HCT116 (cell line): ENCODE measurements at regions not wholly inside any gene's neighbourhood (a gene's known extent, or its start where the extent isn't known, plus 50 kb on each side); places are given as distances from the start of the nearest gene placed in this dataset.

Experiments
- ATAC-seq: fragments of 200-7000 bp; cut with Tn5 transposase; 2 replicates; pipeline ENCODE4 v1.9.1; 2020; ENCODE audit warnings: mild to moderate bottlenecking, moderate library complexity
- BruUV-seq: library from RNA; stranded (reverse); fragments of 400-500 nt; replicated peaks from 2 replicates; lab custom pipeline; 2021; lab: Mats Ljungman, UMichigan
- CTCF ChIA-PET: fragments of 300-600 bp; sonication (Branson Sonifier 250); formaldehyde crosslinking; loops from one replicate; lab custom pipeline; 2021; ENCODE audit warnings: antibody characterized with exemption; lab: Charles Lee
- POLR2A ChIA-PET: fragments of 300-600, 350-600 bp; sonication (Branson Sonifier 250); formaldehyde crosslinking; loops from one replicate; lab custom pipeline; 2021; ENCODE audit warnings: antibody characterized with exemption; lab: Charles Lee
- RAD21 ChIA-PET, 2 experiments: fragments of 300-600 bp; sonication (Branson Sonifier 250); formaldehyde crosslinking; loops; one replicate each; lab custom pipeline; 2023; ENCODE audit warnings: low total read pairs in 2 of 2; ENCODE audit not compliant: uncharacterized antibody in 2 of 2, unreplicated experiment in 2 of 2, low non-redundant PET in 1 of 2; lab: Charles Lee
- DNase-seq: peaks from one replicate; pipeline ENCODE4 v3.0.0-alpha.2; 2010; ENCODE audit warnings: low read depth, low spot score
- H2AFZ ChIP-seq: fragments of 200-600 bp; shearing (Covaris generic), sonication (generic); 2 replicates; pipeline ENCODE4 v1.6.1; 2017; ENCODE audit warnings: low read depth, mixed run types, mixed read lengths, antibody characterized with exemption, low read length; ENCODE audit not compliant: poor library complexity, severe bottlenecking
- H3K27ac ChIP-seq: 2 replicates; pipeline ENCODE4 v1.5.1; 2012; ENCODE audit warnings: low read depth, low read length
- H3K27me3 ChIP-seq: fragments of 200-600 bp; sonication (generic); 2 replicates; pipeline ENCODE4 v1.6.1; 2016; ENCODE audit warnings: mixed run types, low read length, mixed read lengths; ENCODE audit not compliant: insufficient read depth
- H3K36me3 ChIP-seq, 2 experiments: fragments of 200-500 bp in 1 of 2; fragments of 200-600 bp in 1 of 2; sonication (Bioruptor generic) in 1 of 2; sonication (generic) in 1 of 2; 2 replicates each; pipeline versions ENCODE4 v1.5.1 to v1.6.1; 2014 to 2016; ENCODE audit warnings: low read length in 2 of 2, inconsistent platforms in 1 of 2, mixed read lengths in 1 of 2, mixed run types in 1 of 2; ENCODE audit not compliant: insufficient read depth in 2 of 2, control insufficient read depth in 1 of 2
- H3K4me1 ChIP-seq, 2 experiments: fragments of 200-600 bp in 1 of 2; sonication (generic) in 1 of 2; 2 replicates each; pipeline versions ENCODE4 v1.5.1 to v1.6.1; 2012 to 2017; ENCODE audit warnings: low read length in 2 of 2, inconsistent platforms in 1 of 2, mild to moderate bottlenecking in 1 of 2, mixed read lengths in 1 of 2, mixed run types in 1 of 2, moderate library complexity in 1 of 2; ENCODE audit not compliant: insufficient read depth in 2 of 2, control insufficient read depth in 1 of 2
- H3K4me2 ChIP-seq: fragments of 200-600 bp; sonication (generic); 2 replicates; pipeline ENCODE4 v1.6.1; 2017; ENCODE audit warnings: mixed run types, low read length, mixed read lengths
- H3K4me3 ChIP-seq, 2 experiments: fragments of 200-600 bp in 1 of 2; sonication (generic) in 1 of 2; replicated peaks in 1 of 2; 2 replicates each; pipeline ENCODE4 v1.5.1; 2011 to 2016; ENCODE audit warnings: low read length in 2 of 2, control low read depth in 1 of 2, low read depth in 1 of 2, mild to moderate bottlenecking in 1 of 2, mixed read lengths in 1 of 2, mixed run types in 1 of 2
- H3K79me2 ChIP-seq: fragments of 200-600 bp; sonication (generic); 2 replicates; pipeline ENCODE4 v1.6.1; 2017; ENCODE audit warnings: mild to moderate bottlenecking, mixed run types, low read length, moderate library complexity, mixed read lengths; ENCODE audit not compliant: insufficient read depth
- H3K9ac ChIP-seq: fragments of 200-600 bp; sonication (generic); 2 replicates; pipeline ENCODE4 v1.6.1; 2016; ENCODE audit warnings: low read length, mixed read lengths
- H3K9me2 ChIP-seq: fragments of 200-600 bp; sonication (generic), shearing (Covaris generic); 2 replicates; pipeline ENCODE4 v1.6.1; 2017; ENCODE audit warnings: mixed run types, mild to moderate bottlenecking, moderate library complexity; ENCODE audit not compliant: insufficient read depth
- H3K9me3 ChIP-seq, 2 experiments: fragments of 200-500 bp in 1 of 2; fragments of 200-600 bp in 1 of 2; sonication (Bioruptor generic) in 1 of 2; sonication (generic) in 1 of 2; 2 replicates each; pipeline ENCODE4 v1.6.1; 2014 to 2017; ENCODE audit warnings: low read length in 2 of 2, mixed read lengths in 2 of 2, inconsistent platforms in 1 of 2, low read depth in 1 of 2, mild to moderate bottlenecking in 1 of 2, mixed run types in 1 of 2, moderate library complexity in 1 of 2; ENCODE audit not compliant: control insufficient read depth in 1 of 2, insufficient read depth in 1 of 2
- H4K20me1 ChIP-seq: fragments of 200-600 bp; sonication (generic), shearing (Covaris generic); 2 replicates; pipeline ENCODE4 v1.6.1; 2017; ENCODE audit warnings: mixed run types, mild to moderate bottlenecking, moderate library complexity; ENCODE audit not compliant: insufficient read depth
- POLR2AphosphoS5 ChIP-seq: IDR thresholded peaks from 2 replicates; pipeline ENCODE4 v1.6.1; 2011; ENCODE audit warnings: mild to moderate bottlenecking, low read depth, low read length, moderate library complexity
- TCF7L2 ChIP-seq: IDR thresholded peaks from 2 replicates; pipeline ENCODE4 v1.7.0; 2011; ENCODE audit warnings: borderline replicate concordance, inconsistent platforms; ENCODE audit not compliant: insufficient read depth, insufficient read length; ENCODE audit errors: extremely low read depth
- ZFX ChIP-seq: fragments of 450-650 bp; IDR thresholded peaks from 2 replicates; pipeline ENCODE4 v1.6.1; 2017
- intact Hi-C: fragments of 100-400 bp; cut with micrococcal nuclease; formaldehyde crosslinking; loops from 2 replicates; pipeline ENCODE4 v1.10.0; 2022
- TF ChIP-seq, protein P1 (sequence below): IDR thresholded peaks from 2 replicates; pipeline ENCODE4 v1.6.1; 2011; ENCODE audit warnings: mild to moderate bottlenecking, low read length, moderate library complexity; ENCODE audit not compliant: insufficient replicate concordance; ENCODE audit errors: extremely low read depth
- TF ChIP-seq, protein P2 (sequence below): IDR thresholded peaks from 2 replicates; pipeline ENCODE4 v1.6.1; 2012

DNA sequence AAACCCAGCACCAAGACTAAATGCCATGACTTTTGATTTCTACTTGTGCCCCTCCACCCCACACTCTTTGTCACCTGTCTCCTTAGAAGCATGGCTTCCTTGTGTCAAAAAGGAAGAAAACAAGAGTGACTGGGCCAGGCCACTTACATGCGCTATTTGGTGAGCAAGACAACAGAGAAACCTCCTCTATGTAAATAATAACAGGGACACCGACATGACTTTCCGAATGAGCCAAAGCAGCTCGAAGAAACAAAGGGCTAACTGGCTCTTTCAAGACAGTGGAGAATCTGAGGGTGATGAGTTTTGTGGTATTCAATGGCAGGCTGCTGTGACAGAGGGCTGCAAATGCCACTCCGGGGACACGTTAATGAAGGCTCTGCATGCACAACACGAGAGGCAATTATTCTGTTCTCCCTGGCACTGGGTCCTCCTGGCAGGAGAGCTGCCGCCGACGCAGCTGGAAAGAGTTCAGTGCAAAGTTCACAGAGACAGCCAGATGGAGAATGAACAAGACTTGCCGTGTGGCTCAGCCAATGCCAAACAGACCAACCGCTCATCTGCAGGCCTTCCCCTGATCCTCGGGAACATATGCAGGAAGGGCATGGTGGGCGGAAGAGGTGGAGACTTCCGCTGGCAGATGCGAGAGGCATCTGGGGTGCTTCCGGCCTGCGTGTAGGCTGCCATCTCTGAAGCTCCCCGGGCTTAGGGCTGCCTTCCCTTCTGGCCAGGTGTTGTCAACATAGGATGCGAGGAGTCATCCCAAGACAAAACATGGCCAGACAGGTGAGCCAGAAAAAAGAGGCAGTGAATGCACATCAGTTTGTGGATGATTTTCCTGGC is 59.1 kb upstream of the SMNDC1 start:
- no peaks in the 10 kb centered on the region for H3K27me3 ChIP-seq
- H3K27ac ChIP-seq: no peak overlapping the region
- DNase-seq: no peak
- no peaks in the 10 kb centered on the region for H3K9me2 ChIP-seq
- H3K36me3 ChIP-seq: no peaks in the 10 kb centered on the region
- H3K4me3 ChIP-seq: peak overlapping the region in 1 of 2 experiments; percentile 9; a peak in 1 of 4 replicates
- H2AFZ ChIP-seq: no peak overlapping the region
- H3K9ac ChIP-seq: no peak overlapping the region
- ATAC-seq: no peak
- H3K4me1 ChIP-seq: peaks cover 27 to 56% of the 10 kb centered on the region in 2 experiments
- ChIA-PET CTCF (interaction anchor here (1.8 kb wide), 1 partner anchor 10 kb away, joined by 7 read pairs; no protein-coding TSS in a partner anchor), POLR2A (interaction anchor here (1.5 kb wide), 1 partner anchor 137 kb away, joined by 3 read pairs; no protein-coding TSS in a partner anchor), RAD21 (interaction anchor here in 1 of 2 experiments (0.6 kb wide), 1 partner anchor 122 kb away, joined by 4 read pairs; no protein-coding TSS in a partner anchor)
- H4K20me1 ChIP-seq: no peaks in the 10 kb centered on the region
- H3K4me2 ChIP-seq: peak overlapping the region; percentile 64
- BruUV-seq: no TSS peak
- H3K79me2 ChIP-seq: no peaks in the 10 kb centered on the region
- H3K9me3 ChIP-seq: no peaks in the 10 kb centered on the region
- intact Hi-C loops: no loop called here
- TF ChIP-seq ZFX: peak; percentile 40; the same call in 1 of the 2 replicates
- TF ChIP-seq POLR2AphosphoS5: no peak
- TF ChIP-seq, protein P1, sequence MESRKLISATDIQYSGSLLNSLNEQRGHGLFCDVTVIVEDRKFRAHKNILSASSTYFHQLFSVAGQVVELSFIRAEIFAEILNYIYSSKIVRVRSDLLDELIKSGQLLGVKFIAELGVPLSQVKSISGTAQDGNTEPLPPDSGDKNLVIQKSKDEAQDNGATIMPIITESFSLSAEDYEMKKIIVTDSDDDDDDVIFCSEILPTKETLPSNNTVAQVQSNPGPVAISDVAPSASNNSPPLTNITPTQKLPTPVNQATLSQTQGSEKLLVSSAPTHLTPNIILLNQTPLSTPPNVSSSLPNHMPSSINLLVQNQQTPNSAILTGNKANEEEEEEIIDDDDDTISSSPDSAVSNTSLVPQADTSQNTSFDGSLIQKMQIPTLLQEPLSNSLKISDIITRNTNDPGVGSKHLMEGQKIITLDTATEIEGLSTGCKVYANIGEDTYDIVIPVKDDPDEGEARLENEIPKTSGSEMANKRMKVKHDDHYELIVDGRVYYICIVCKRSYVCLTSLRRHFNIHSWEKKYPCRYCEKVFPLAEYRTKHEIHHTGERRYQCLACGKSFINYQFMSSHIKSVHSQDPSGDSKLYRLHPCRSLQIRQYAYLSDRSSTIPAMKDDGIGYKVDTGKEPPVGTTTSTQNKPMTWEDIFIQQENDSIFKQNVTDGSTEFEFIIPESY: no peak
- TF ChIP-seq, all 23 proteins: peak for 1

DNA sequence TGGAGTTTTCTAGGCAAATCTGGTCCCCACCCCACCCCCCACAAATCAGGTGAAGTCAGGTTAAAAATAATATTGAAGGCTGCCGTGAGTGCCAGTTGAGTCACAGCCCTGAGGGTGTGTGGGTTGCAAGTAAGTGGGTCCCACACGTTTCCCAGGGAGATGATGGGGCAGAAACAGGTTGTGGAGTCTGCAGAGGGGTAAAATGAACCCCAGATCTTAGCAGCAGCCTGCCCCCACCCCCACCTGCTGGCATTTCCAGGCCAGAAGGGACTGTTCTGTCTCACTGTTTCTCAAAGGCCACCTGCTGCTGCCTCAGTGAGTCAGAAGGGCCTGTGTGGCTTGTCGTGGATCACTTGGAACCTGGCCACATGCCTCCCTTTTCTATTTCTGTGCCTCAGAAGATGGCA is 59.8 kb upstream of the SMNDC1 start:
- ATAC-seq (peak; percentile 70), DNase-seq (peak; percentile 37)
- ChIA-PET RAD21 (no interaction called here), POLR2A (interaction anchor here (1.5 kb wide), 1 partner anchor 137 kb away, joined by 3 read pairs; no protein-coding TSS in a partner anchor)
- H3K27ac ChIP-seq: peak overlapping the region; percentile 32; the same call in 1 of the 2 replicates
- H4K20me1 ChIP-seq: no peaks in the 10 kb centered on the region
- H3K79me2 ChIP-seq: no peaks in the 10 kb centered on the region
- peak overlapping the region; percentile 64 for H3K4me2 ChIP-seq
- H3K4me3 ChIP-seq: peak overlapping the region in 1 of 2 experiments; percentile 9; a peak in 2 of 4 replicates
- TF ChIP-seq, protein P2, sequence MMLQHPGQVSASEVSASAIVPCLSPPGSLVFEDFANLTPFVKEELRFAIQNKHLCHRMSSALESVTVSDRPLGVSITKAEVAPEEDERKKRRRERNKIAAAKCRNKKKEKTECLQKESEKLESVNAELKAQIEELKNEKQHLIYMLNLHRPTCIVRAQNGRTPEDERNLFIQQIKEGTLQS: no peak
- peak; percentile 14 for TF ChIP-seq TCF7L2
- TF ChIP-seq, all 23 proteins: peak for 1
- Histone ChIP-seq H3K27me3 (no peaks in the 10 kb centered on the region), H3K36me3 (no peaks in the 10 kb centered on the region), H3K9me3 (no peaks in the 10 kb centered on the region), H2AFZ (peak overlapping the region; percentile 4), H3K4me1 (peaks cover 19 to 53% of the 10 kb centered on the region in 2 experiments), H3K9ac (peak overlapping the region; percentile 2; the same call in 1 of the 2 replicates), H3K9me2 (no peaks in the 10 kb centered on the region)
- CTCF ChIA-PET: interaction anchor here (1.8 kb wide), 1 partner anchor 11 kb away, joined by 7 read pairs; no protein-coding TSS in a partner anchor
- no TSS peak for BruUV-seq
- intact Hi-C loops: no loop called here
